ENCODE measurements at regions not wholly inside any gene's neighbourhood (a gene's known extent, or its start where the extent isn't known, plus 50 kb on each side); places are given as distances from the start of the nearest gene placed in this dataset.
A peak's percentile ranks its signal among the peaks of the same experiment; 100 is the strongest.
"Not testable (repeated sequence)": the region's sequence is repeated elsewhere in the genome, so short reads cannot be mapped to it uniquely, and the experiment has no call there.

- not testable (repeated sequence) for DNase-seq (ENCODE audit: low spot score)
Measured at GRCh38 chr1:146715054-146715453, 223.1 kb upstream of the NBPF12 start.

- peak; percentile 50 for DNase-seq (ENCODE audit: low spot score)
Measured at GRCh38 chr1:146710838-146711521, 227.1 kb upstream of the NBPF12 start.

- not testable (repeated sequence) for DNase-seq (ENCODE audit: low spot score)
Measured at GRCh38 chr1:146709302-146709701, 228.8 kb upstream of the NBPF12 start.

- DNase-seq (ENCODE audit: low spot score), result not testable (repeated sequence)
Measured at GRCh38 chr1:146704162-146704724, 233.9 kb upstream of the NBPF12 start.

DNA sequence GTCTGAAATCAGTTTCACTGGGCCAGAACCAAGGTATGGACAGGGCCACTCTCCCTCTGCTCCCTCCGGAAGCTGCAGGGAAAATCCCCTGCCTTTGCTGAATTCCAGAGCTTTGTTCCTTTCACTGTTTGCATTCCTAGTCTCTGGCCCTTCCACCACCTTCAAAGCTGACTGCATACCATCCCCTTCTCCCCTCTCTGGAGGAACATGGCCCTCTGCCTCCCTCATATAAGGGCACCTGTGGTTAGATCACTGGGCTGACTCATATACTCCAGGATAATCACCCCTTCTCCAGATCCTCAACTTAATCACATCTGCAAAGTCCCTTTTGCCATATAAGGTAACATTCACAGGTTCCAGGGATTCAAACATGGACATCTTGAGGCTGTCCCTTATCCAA lies 236.8 kb upstream of the NBPF12 start:
- not testable (repeated sequence) for DNase-seq (ENCODE audit: low spot score)

DNA sequence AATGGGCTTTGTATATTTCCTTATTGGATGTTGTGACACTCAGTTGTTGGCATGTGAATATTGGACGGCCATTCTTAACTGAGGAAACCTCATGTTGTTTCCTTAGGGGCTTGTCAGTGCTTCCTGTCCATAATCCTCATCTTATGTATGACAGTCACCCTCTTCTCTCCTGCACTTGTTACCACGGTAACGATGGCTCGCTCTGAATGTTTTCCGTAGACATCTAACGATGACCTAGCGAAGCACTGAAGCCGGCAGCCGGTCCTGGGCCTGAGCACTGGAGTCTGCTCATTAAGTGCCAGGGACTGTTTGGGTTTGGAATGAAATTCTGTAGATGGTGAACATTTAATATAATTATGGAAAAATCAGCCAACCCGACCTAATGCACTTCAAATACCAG lies 242.7 kb upstream of the NBPF12 start:
- not testable (repeated sequence) for DNase-seq (ENCODE audit: low spot score)

- not testable (repeated sequence) for DNase-seq (ENCODE audit: low spot score)
Measured at GRCh38 chr1:146691798-146692197, 246.3 kb upstream of the NBPF12 start.

GRCh38 chr1:146688893-146689292 lies 249.2 kb upstream of the NBPF12 start:
- DNase-seq (ENCODE audit: low spot score), result not testable (repeated sequence)

DNA sequence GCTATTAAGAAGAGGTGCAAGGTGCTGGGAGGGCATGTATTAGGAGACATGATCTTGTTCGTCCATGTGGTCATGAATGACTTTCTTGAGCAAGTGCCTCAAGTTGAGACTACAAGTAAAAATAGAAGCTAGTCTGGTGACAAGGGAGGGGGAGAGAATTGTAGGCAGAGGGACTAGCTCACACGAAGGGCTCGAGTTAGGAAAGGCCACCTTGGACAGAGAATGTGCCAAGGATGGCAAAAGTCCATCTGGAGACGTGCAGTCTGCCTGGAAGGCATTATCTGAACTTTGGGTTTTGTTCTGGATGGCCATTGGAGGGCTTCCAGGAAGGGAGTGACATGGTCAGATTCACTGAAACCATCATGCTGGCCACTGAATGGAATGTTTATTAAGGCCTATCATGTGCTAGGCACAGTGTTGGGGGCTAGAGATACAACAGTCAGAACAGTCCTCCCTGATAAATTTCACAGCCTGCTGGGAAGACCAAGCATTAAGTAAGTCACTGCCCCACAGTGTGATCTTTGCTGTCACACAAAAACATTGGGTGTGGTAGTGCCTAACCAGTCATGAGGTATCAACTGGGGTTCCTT lies 251.3 kb upstream of the NBPF12 start:
- not testable (repeated sequence) for DNase-seq (ENCODE audit: low spot score)

DNA sequence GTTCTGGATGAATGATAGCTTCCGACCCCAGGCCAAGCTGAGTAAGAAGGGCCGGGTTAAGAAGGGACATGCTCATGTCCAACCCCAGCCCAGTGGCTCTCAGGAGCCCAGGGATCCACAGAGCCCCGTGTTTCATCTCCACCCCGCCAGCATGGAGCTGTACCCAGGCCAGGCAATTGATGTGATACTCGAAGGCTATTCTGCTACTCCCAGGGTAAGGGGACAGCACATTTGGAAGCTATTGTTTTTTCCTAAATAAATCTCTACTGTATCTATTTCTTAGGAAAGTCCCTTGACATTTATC lies 255.0 kb upstream of the NBPF12 start:
- not testable (repeated sequence) for DNase-seq (ENCODE audit: low spot score)

DNA sequence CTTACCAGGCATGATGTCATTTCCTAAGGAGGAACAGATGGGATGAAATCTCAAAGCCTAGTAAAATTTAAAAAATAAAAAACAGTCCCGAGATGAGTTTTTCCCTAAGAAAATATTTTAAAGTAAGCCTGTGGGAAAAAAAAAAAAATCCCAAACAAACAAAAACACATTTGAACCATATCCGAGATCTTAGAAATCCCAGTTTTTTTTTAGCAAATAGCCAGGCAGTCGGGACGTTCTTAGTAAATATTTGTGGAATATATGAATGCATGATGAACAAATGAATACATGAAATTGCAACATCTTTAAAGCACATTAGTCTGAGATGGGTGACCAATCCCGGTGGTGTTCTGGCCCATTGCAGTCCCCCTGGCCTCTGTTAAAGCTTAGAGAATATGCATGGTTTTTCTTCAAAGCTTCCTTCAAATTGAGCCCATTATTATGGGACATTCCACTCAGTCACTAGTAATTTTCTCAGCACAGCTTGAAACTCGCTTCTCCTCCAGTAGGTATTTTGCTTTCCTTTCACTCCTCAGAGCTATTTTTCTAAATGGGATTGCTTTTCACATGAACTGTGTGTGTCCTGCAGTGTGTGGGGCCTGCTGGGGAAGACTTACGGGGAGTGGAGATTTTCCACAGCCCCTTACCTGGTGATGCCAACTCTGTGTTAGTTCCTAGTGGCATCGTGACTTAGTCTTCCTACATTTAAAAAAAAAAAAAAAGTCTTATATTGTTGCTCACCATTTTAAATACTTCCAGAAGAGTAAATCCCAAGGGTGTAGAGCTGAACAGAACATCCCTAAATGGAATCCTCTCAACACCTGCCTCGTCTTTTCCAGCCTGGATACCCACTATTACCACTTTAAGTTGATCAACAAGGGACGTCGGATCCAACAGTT lies 255.6 kb upstream of the NBPF12 start:
- not testable (repeated sequence) for DNase-seq (ENCODE audit: low spot score)

DNA sequence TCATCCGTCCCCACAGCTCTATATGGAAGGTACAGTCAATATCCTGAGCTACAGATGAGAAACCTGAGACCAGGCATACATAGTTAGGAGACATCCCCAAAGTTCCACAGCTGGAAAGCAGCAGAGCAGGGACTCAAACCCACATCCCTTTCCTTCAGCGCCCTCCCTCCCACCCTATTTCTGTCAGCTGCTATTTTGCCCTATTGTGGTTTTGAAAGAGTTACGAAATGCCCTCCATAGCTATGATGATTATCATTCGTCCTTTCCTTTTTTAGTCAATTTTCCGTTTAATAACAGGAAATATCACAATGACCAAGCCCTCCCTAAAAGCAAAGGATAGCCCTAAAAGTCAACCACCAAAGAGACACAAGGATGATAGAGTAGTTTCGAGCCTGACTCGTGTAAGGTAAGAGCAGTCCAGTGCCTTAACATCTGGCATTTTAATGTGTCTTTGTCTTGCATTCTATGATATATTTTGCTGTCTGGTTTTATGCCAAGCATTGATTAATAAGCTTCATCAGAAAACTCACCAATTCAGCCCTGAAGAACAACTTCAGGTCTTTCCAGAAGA lies 264.3 kb upstream of the NBPF12 start:
- not testable (repeated sequence) for DNase-seq (ENCODE audit: low spot score)

DNA sequence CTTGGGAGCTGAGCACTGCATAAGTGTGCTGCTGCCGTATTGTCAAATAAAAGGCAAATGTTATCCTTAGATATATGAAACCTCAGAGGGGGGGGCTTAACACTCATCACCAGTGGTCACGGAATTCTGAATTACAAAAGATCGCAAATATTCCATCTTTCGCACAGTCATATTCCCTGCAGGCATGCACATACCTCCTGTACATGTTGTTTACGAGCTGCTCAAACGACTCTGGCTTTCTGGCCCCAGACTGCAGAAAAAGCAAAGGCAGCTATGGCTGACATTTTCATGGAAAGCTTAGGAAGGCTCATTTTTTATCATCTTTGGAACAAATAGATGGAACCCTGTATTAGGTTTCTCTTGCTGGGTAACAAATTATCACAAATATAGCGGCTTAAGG lies 265.5 kb upstream of the NBPF12 start:
- not testable (repeated sequence) for DNase-seq (ENCODE audit: low spot score)

DNA sequence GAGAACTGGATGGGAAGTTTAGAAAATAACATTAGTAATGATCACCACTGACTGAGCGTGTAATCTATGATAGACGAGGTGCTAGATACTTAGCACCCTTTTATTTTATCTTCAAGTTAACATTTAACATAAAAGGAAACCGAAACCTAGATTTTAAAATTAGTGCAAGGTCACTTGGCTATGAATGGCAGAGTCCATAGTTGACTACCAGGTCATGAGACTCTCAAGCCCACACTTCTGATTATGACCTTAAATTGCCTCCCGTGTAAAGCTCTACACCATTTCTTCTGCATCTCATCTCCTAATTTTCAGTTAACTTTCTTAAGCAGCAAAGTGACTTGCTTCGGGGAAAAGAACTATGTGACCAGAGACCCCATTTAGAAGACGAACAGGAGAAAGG lies 266.5 kb upstream of the NBPF12 start:
- DNase-seq (ENCODE audit: low spot score), result not testable (repeated sequence)

DNA sequence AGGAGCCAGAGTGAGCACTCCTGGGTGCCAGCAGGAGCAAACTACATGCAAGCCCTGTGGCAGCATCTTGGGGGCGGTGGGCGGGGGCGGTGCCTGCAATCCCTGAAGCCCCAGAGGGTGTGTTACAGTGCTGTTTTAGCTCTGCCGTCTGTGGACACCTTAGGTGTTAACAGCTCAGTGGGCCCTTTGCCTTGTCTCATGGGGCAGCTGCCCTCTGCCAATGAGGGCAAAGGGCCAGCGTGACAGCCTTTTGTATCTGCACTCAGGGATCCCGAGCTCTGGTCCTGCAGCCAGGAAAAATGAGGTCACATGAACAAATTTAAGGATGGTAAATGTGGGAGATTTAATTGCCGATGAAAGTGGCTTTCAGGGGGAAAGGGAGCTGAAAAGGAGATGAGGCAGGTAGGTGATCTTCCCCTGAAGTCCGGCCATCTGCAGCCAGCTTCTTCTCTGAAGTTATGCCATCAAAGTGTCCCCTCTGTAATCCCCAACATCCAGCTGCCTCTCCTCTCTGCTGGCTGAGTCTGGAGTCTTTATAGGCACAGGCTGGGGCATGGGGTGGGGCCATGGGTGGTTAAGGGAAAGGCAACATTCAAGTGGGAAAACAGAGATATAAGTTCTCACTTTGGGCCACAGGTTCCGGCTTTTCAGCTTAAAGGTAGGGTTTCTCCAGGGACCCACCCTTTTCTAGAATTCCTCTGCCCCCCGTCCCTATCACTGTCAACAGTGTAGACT lies 267.1 kb upstream of the NBPF12 start:
- DNase-seq (ENCODE audit: low spot score), result peak; percentile 0

GRCh38 chr1:146666275-146666674 lies 271.8 kb upstream of the NBPF12 start:
- DNase-seq (ENCODE audit: low spot score), result not testable (repeated sequence)

DNA sequence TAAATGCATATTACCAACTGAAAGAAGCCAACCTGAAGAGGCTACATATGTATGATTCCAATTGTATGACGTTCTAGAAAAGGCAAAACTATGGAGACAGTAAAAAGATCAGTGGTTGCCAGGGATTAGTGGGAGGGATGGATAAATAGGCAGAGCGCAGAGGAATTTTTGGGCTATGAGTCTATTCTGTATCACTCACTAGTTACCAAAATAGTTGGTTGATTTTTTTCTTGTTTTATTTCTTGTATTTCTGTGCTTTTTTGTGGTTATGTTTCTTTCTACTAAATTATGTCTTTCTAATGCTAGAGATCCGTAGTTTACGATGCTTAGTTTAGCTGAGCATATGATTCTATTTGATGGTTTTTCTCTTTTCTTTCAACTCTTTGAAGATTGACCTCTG lies 277.9 kb upstream of the NBPF12 start:
- DNase-seq (ENCODE audit: low spot score), result not testable (repeated sequence)

- DNase-seq (ENCODE audit: low spot score), result not testable (repeated sequence)
Measured at GRCh38 chr1:146656356-146657060, 281.6 kb upstream of the NBPF12 start.

- not testable (repeated sequence) for DNase-seq (ENCODE audit: low spot score)
Measured at GRCh38 chr1:146654763-146655162, 283.4 kb upstream of the NBPF12 start.

- not testable (repeated sequence) for DNase-seq (ENCODE audit: low spot score)
Measured at GRCh38 chr1:146645978-146646604, 292.0 kb upstream of the NBPF12 start.
